Mucosa of descending colon (tissue), 3 donors: ENCODE measurements at regions not wholly inside any gene's neighbourhood (a gene's known extent, or its start where the extent isn't known, plus 50 kb on each side); places are given as distances from the start of the nearest gene placed in this dataset.

Experiments
- ATAC-seq: fragments of 200-7000 bp; cut with Tn5 transposase; one replicate; pipeline ENCODE4 v1.9.1; 2020; ENCODE audit warnings: mild to moderate bottlenecking, moderate library complexity
- DNase-seq, 3 donors: peaks; one replicate each; pipeline ENCODE4 v3.0.0-alpha.2; 2020
- H3K36me3 ChIP-seq: fragments of 200-600 bp; one replicate; pipeline ENCODE4 v1.8.0; 2021; ENCODE audit warnings: low read depth, mild to moderate bottlenecking
- H3K4me1 ChIP-seq: fragments of 200-600 bp; one replicate; pipeline ENCODE4 v1.8.0; 2021; ENCODE audit warnings: low read depth, mild to moderate bottlenecking
- H3K4me3 ChIP-seq: fragments of 200-600 bp; one replicate; pipeline ENCODE4 v1.8.0; 2021; ENCODE audit warnings: mild to moderate bottlenecking
- H3K9me3 ChIP-seq: fragments of 200-600 bp; one replicate; pipeline ENCODE4 v1.8.0; 2021; ENCODE audit warnings: mild to moderate bottlenecking
- CTCF ChIP-seq: fragments of 200-600 bp; IDR thresholded peaks from one replicate; pipeline ENCODE4 v1.8.0; 2022; ENCODE audit warnings: antibody characterized with exemption, mild to moderate bottlenecking
- intact Hi-C, 2 donors: fragments of 100-400 bp; cut with DNase I in 1 of 2; cut with micrococcal nuclease in 1 of 2; formaldehyde crosslinking; loops; one replicate each; pipeline versions ENCODE4 v1.11.0 to v1.11.1; 2022; cut with DNase I, micrococcal nuclease
- donor health status: DM: no; HTN: no; CAD: no; lungs with moderate emphysema.
- donor health status: DM: no; HTN: no; CAD: no.
- donor health status: DM: no; HTN: yes; CAD: no.

GRCh38 chr10:120335553-120335952, 121.5 kb upstream of the PLPP4 start:
- ATAC-seq (no peak), DNase-seq (no peak)
- no peaks in the 10 kb centered on the region for H3K9me3 ChIP-seq
- no peaks in the 10 kb centered on the region for H3K36me3 ChIP-seq
- H3K4me3 ChIP-seq = no peak overlapping the region
- no peak for TF ChIP-seq CTCF
- H3K4me1 ChIP-seq = no peaks in the 10 kb centered on the region
- intact Hi-C loops = no loop called here

- ATAC-seq (no peak), DNase-seq (no peak)
- no peaks in the 10 kb centered on the region for H3K36me3 ChIP-seq
- intact Hi-C loops = no loop called here
- TF ChIP-seq CTCF = no peak
- H3K4me3 ChIP-seq = no peak overlapping the region
- H3K9me3 ChIP-seq = no peaks in the 10 kb centered on the region
- H3K4me1 ChIP-seq = no peaks in the 10 kb centered on the region
Measured at GRCh38 chr10:120336306-120336910, 120.6 kb upstream of the PLPP4 start.

GRCh38 chr10:120336911-120337540, 120.0 kb upstream of the PLPP4 start:
- Histone ChIP-seq H3K36me3 (no peaks in the 10 kb centered on the region), H3K4me1 (no peaks in the 10 kb centered on the region), H3K9me3 (no peaks in the 10 kb centered on the region), H3K4me3 (no peak overlapping the region)
- peak in 2 of 3 donors; percentile 56 to 77 for DNase-seq
- intact Hi-C loops = no loop called here
- ATAC-seq = peak; percentile 44
- peak; percentile 58 for TF ChIP-seq CTCF

GRCh38 chr10:120342115-120342714, 114.8 kb upstream of the PLPP4 start:
- no peak for DNase-seq
- no peak for ATAC-seq
- no peak for TF ChIP-seq CTCF
- no peaks in the 10 kb centered on the region for H3K36me3 ChIP-seq
- intact Hi-C loops = no loop called here
- no peaks in the 10 kb centered on the region for H3K4me1 ChIP-seq
- H3K4me3 ChIP-seq = no peak overlapping the region
- H3K9me3 ChIP-seq = no peaks in the 10 kb centered on the region

- Histone ChIP-seq H3K9me3 (no peaks in the 10 kb centered on the region), H3K36me3 (no peaks in the 10 kb centered on the region), H3K4me3 (no peak overlapping the region), H3K4me1 (no peaks in the 10 kb centered on the region)
- ATAC-seq (no peak), DNase-seq (no peak)
- TF ChIP-seq CTCF = no peak
- intact Hi-C loops = no loop called here
Measured at GRCh38 chr10:120345186-120345585, 111.8 kb upstream of the PLPP4 start.
